ENCODE measurements at regions not wholly inside any gene's neighbourhood (a gene's known extent, or its start where the extent isn't known, plus 50 kb on each side); places are given as distances from the start of the nearest gene placed in this dataset.

GRCh38 chr14:71214241-71214640 lies 307.0 kb downstream of the PCNX1 start:
- Mint-ChIP-seq H3K4me3 (ENCODE audit: unreplicated experiment) (no peak overlapping the region), H3K27me3 (ENCODE audit: low read depth, unreplicated experiment) (no peaks in the 10 kb centered on the region), H3K9me3 (ENCODE audit: unreplicated experiment) (peaks cover 12% of the 10 kb centered on the region), H3K36me3 (ENCODE audit: low read depth, unreplicated experiment) (no peaks in the 10 kb centered on the region), H3K4me1 (ENCODE audit: low read depth, unreplicated experiment) (peaks cover 3% of the 10 kb centered on the region), H3K27ac (ENCODE audit: unreplicated experiment) (no peak overlapping the region)
- Histone ChIP-seq H3K4me2 (ENCODE audit: low read length) (no peak overlapping the region), H3K27ac (ENCODE audit: low read depth, low read length) (no peak overlapping the region), H3K9me3 (ENCODE audit: insufficient read depth, low read depth, low read length) (no peaks in the 10 kb centered on the region), H3K4me3 (ENCODE audit: insufficient read depth, low read depth, low read length) (no peak overlapping the region), H3K27me3 (ENCODE audit: insufficient read depth, low read length) (no peaks in the 10 kb centered on the region), H3K36me3 (ENCODE audit: insufficient read depth, low read length) (no peaks in the 10 kb centered on the region), H3K9ac (ENCODE audit: low read length) (no peak overlapping the region), H3K4me1 (ENCODE audit: insufficient read depth, low read length) (no peaks in the 10 kb centered on the region), H2AFZ (ENCODE audit: low read depth, low read length) (no peak overlapping the region), H3K79me2 (ENCODE audit: insufficient read depth, low read length) (no peaks in the 10 kb centered on the region), H4K20me1 (ENCODE audit: insufficient read depth, low read length) (no peaks in the 10 kb centered on the region)
- FAIRE-seq (no peak), DNase-seq (ENCODE audit: low read depth) (no peak)
- TF ChIP-seq CTCF (IDR thresholded peaks at IDR 0.05; ENCODE audit: insufficient read depth, low read depth, low read length): no peak
- no peak for TF ChIP-seq EZH2 (IDR thresholded peaks at IDR 0.05; ENCODE audit: insufficient read depth, low read length)

DNA sequence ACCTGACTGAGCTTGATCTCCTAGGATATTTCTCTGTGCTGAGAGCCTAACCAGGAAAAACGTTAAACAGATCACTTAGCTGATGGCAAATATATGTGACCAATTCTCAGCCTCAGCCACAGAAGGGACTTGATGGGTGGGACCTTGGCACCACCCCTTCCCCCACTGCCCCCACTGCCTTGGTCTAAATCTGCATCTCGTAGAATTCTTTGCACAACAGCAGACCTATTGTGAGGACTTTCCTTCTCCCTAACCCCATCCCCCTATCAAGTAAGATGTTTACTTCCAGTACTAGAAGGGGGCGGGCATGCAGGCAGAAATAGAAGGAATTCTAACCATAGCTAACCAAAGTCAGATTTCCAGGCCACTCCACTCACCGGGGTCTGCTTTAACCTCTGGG lies 313.2 kb downstream of the PCNX1 start:
- no peaks in the 10 kb centered on the region for H4K20me1 ChIP-seq (ENCODE audit: insufficient read depth, low read length)
- no peak overlapping the region for H3K27ac ChIP-seq (ENCODE audit: low read depth, low read length)
- H3K4me3 ChIP-seq (ENCODE audit: insufficient read depth, low read depth, low read length): no peak overlapping the region
- no peak overlapping the region for H2AFZ ChIP-seq (ENCODE audit: low read depth, low read length)
- H3K9me3 ChIP-seq (ENCODE audit: insufficient read depth, low read depth, low read length): no peaks in the 10 kb centered on the region
- TF ChIP-seq EZH2 (IDR thresholded peaks at IDR 0.05; ENCODE audit: insufficient read depth, low read length) (no peak), CTCF (IDR thresholded peaks at IDR 0.05; ENCODE audit: insufficient read depth, low read depth, low read length) (no peak)
- no peak overlapping the region for H3K4me2 ChIP-seq (ENCODE audit: low read length)
- no peaks in the 10 kb centered on the region for H3K36me3 ChIP-seq (ENCODE audit: insufficient read depth, low read length)
- H3K4me1 ChIP-seq (ENCODE audit: insufficient read depth, low read length): no peaks in the 10 kb centered on the region
- FAIRE-seq (no peak), DNase-seq (ENCODE audit: low read depth) (no peak)
- H3K79me2 ChIP-seq (ENCODE audit: insufficient read depth, low read length): no peaks in the 10 kb centered on the region
- no peaks in the 10 kb centered on the region for H3K27me3 ChIP-seq (ENCODE audit: insufficient read depth, low read length)
- no peak overlapping the region for H3K9ac ChIP-seq (ENCODE audit: low read length)
- no peaks in the 10 kb centered on the region for H3K27me3 Mint-ChIP-seq (ENCODE audit: low read depth, unreplicated experiment)
- no peak overlapping the region for H3K27ac Mint-ChIP-seq (ENCODE audit: unreplicated experiment)
- peaks cover 12% of the 10 kb centered on the region for H3K9me3 Mint-ChIP-seq (ENCODE audit: unreplicated experiment)
- no peak overlapping the region for H3K4me3 Mint-ChIP-seq (ENCODE audit: unreplicated experiment)
- no peaks in the 10 kb centered on the region for H3K36me3 Mint-ChIP-seq (ENCODE audit: low read depth, unreplicated experiment)
- peaks cover 6% of the 10 kb centered on the region for H3K4me1 Mint-ChIP-seq (ENCODE audit: low read depth, unreplicated experiment)

GRCh38 chr14:71221119-71221518 lies 313.9 kb downstream of the PCNX1 start:
- H3K4me2 ChIP-seq (ENCODE audit: low read length): no peak overlapping the region
- no peak for DNase-seq (ENCODE audit: low read depth)
- no peaks in the 10 kb centered on the region for H3K79me2 ChIP-seq (ENCODE audit: insufficient read depth, low read length)
- TF ChIP-seq CTCF (IDR thresholded peaks at IDR 0.05; ENCODE audit: insufficient read depth, low read depth, low read length): no peak
- TF ChIP-seq EZH2 (IDR thresholded peaks at IDR 0.05; ENCODE audit: insufficient read depth, low read length): no peak
- H3K27ac ChIP-seq (ENCODE audit: low read depth, low read length): no peak overlapping the region
- no peak overlapping the region for H3K4me3 Mint-ChIP-seq (ENCODE audit: unreplicated experiment)
- H3K9ac ChIP-seq (ENCODE audit: low read length): no peak overlapping the region
- peaks cover 12% of the 10 kb centered on the region for H3K9me3 Mint-ChIP-seq (ENCODE audit: unreplicated experiment)
- no peaks in the 10 kb centered on the region for H3K27me3 ChIP-seq (ENCODE audit: insufficient read depth, low read length)
- H4K20me1 ChIP-seq (ENCODE audit: insufficient read depth, low read length): no peaks in the 10 kb centered on the region
- peak; percentile 41 for FAIRE-seq
- H3K4me1 ChIP-seq (ENCODE audit: insufficient read depth, low read length): no peaks in the 10 kb centered on the region
- H3K27me3 Mint-ChIP-seq (ENCODE audit: low read depth, unreplicated experiment): no peaks in the 10 kb centered on the region
- H3K27ac Mint-ChIP-seq (ENCODE audit: unreplicated experiment): no peak overlapping the region
- H3K36me3 Mint-ChIP-seq (ENCODE audit: low read depth, unreplicated experiment): no peaks in the 10 kb centered on the region
- H3K4me3 ChIP-seq (ENCODE audit: insufficient read depth, low read depth, low read length): no peak overlapping the region
- H3K36me3 ChIP-seq (ENCODE audit: insufficient read depth, low read length): no peaks in the 10 kb centered on the region
- no peak overlapping the region for H2AFZ ChIP-seq (ENCODE audit: low read depth, low read length)
- no peaks in the 10 kb centered on the region for H3K9me3 ChIP-seq (ENCODE audit: insufficient read depth, low read depth, low read length)
- peaks cover 6% of the 10 kb centered on the region for H3K4me1 Mint-ChIP-seq (ENCODE audit: low read depth, unreplicated experiment)
